ENCODE measurements at regions not wholly inside any gene's neighbourhood (a gene's known extent, or its start where the extent isn't known, plus 50 kb on each side); places are given as distances from the start of the nearest gene placed in this dataset.

GRCh38 chr18:76544511-76545345, 49.7 kb upstream of the ZNF516 start:
- no peaks in the 10 kb centered on the region for H3K79me2 ChIP-seq (ENCODE audit: low read length)
- intact Hi-C loops (cut with micrococcal nuclease) = no loop called here
- no peak overlapping the region for H3K27ac ChIP-seq (ENCODE audit: low read length)
- no peak overlapping the region for H3K9ac ChIP-seq (ENCODE audit: low read length)
- POLR2A ChIA-PET (ENCODE audit: unreplicated experiment) = no interaction called here
- ATAC-seq (no peak), DNase-seq (no peak)
- H3F3A ChIP-seq (ENCODE audit: low read length, unreplicated experiment) = no peaks in the 10 kb centered on the region
- H2AFZ ChIP-seq (ENCODE audit: low read length) = no peak overlapping the region
- no peak overlapping the region for H3K4me3 ChIP-seq (ENCODE audit: low read length)
- no peaks in the 10 kb centered on the region for H4K20me1 ChIP-seq (ENCODE audit: low read length)
- no peaks in the 10 kb centered on the region for H3K9me3 ChIP-seq (ENCODE audit: low read length)
- TF ChIP-seq CTCF (conservative IDR thresholded peaks at IDR 0.05; ENCODE audit: low read depth, low read length) (no peak), EZH2phosphoT487 (IDR thresholded peaks at IDR 0.05; ENCODE audit: borderline replicate concordance, low read length) (no peak), EZH2 (IDR thresholded peaks at IDR 0.05; ENCODE audit: low read length, unreplicated experiment) (no peak)
- no peaks in the 10 kb centered on the region for H3K36me3 ChIP-seq (ENCODE audit: low read depth, low read length)
- no TSS peak for BruUV-seq (replicated peaks)
- CTCF ChIA-PET = no interaction called here
- H3K4me1 ChIP-seq (ENCODE audit: insufficient read depth, low read length) = no peaks in the 10 kb centered on the region
- peaks cover 80% of the 10 kb centered on the region for H3K27me3 ChIP-seq (ENCODE audit: low read length)
- no peaks in the 10 kb centered on the region for H3K9me2 ChIP-seq (replicated peaks; ENCODE audit: low read length)
- H3K4me2 ChIP-seq (ENCODE audit: low read length) = no peak overlapping the region
